Prostate gland (tissue), 2 donors: ENCODE measurements at regions not wholly inside any gene's neighbourhood (a gene's known extent, or its start where the extent isn't known, plus 50 kb on each side); places are given as distances from the start of the nearest gene placed in this dataset.
"Not testable (repeated sequence)": the region's sequence is repeated elsewhere in the genome, so short reads cannot be mapped to it uniquely, and the experiment has no call there.

Experiments used
- CTCF ChIP-seq, 4 experiments: fragments of 200-600 bp in 2 of 4; fragments of 450-650 bp in 2 of 4; sonication (generic) in 2 of 4; IDR thresholded peaks; 1 replicate in 3 of 4; 2 replicates in 1 of 4; pipeline ENCODE4 v1.5.1; 2016 to 2019; ENCODE audit warnings: antibody characterized with exemption in 4 of 4, mild to moderate bottlenecking in 2 of 4, moderate library complexity in 2 of 4
- POLR2A ChIP-seq: fragments of 450-650 bp; IDR thresholded peaks from one replicate; pipeline ENCODE4 v1.6.1; 2016; ENCODE audit warnings: antibody characterized with exemption, mild to moderate bottlenecking
- POLR2AphosphoS5 ChIP-seq: sonication (generic); formaldehyde crosslinking; IDR thresholded peaks from one replicate; pipeline ENCODE4 v1.6.1; 2017; ENCODE audit warnings: antibody characterized with exemption

- TF ChIP-seq POLR2A; CTCF (IDR thresholded peaks at IDR 0.05); POLR2AphosphoS5: not testable (repeated sequence)
Observed at GRCh38 chr1:83343767-83344166, 655.2 kb downstream of the TTLL7 start.
